ENCODE measurements at regions not wholly inside any gene's neighbourhood (a gene's known extent, or its start where the extent isn't known, plus 50 kb on each side); places are given as distances from the start of the nearest gene placed in this dataset.
"Not testable (repeated sequence)": the region's sequence is repeated elsewhere in the genome, so short reads cannot be mapped to it uniquely, and the experiment has no call there.

GRCh38 chr15:39415634-39416033, 165.2 kb upstream of the THBS1 start:
- no peak for DNase-seq

GRCh38 chr15:39416258-39416657, 164.6 kb upstream of the THBS1 start:
- no peak for DNase-seq

GRCh38 chr15:39417366-39418134, 163.3 kb upstream of the THBS1 start:
- DNase-seq: no peak

- DNase-seq: no peak
Observed at GRCh38 chr15:39419651-39420050, 161.2 kb upstream of the THBS1 start.

GRCh38 chr15:39420123-39420852, 160.6 kb upstream of the THBS1 start:
- not testable (repeated sequence) for DNase-seq

GRCh38 chr15:39420853-39421192, 160.1 kb upstream of the THBS1 start:
- DNase-seq: not testable (repeated sequence)

GRCh38 chr15:39426552-39427532, 154.0 kb upstream of the THBS1 start:
- DNase-seq: peak; percentile 59

GRCh38 chr15:39427705-39428104, 153.2 kb upstream of the THBS1 start:
- DNase-seq: no peak

GRCh38 chr15:39429898-39430357, 151.0 kb upstream of the THBS1 start:
- DNase-seq: no peak

- no peak for DNase-seq
Observed at GRCh38 chr15:39430389-39430788, 150.5 kb upstream of the THBS1 start.

GRCh38 chr15:39431376-39431775, 149.5 kb upstream of the THBS1 start:
- no peak for DNase-seq

- DNase-seq: no peak
Observed at GRCh38 chr15:39432026-39432425, 148.9 kb upstream of the THBS1 start.

- no peak for DNase-seq
Observed at GRCh38 chr15:39432912-39433348, 147.9 kb upstream of the THBS1 start.

GRCh38 chr15:39433376-39433775, 147.5 kb upstream of the THBS1 start:
- no peak for DNase-seq

GRCh38 chr15:39434163-39434562, 146.7 kb upstream of the THBS1 start:
- no peak for DNase-seq

GRCh38 chr15:39434751-39435238, 146.1 kb upstream of the THBS1 start:
- DNase-seq: no peak

GRCh38 chr15:39435244-39435643, 145.6 kb upstream of the THBS1 start:
- no peak for DNase-seq

- no peak for DNase-seq
Observed at GRCh38 chr15:39438260-39438659, 142.6 kb upstream of the THBS1 start.

GRCh38 chr15:39438799-39439592, 141.9 kb upstream of the THBS1 start:
- no peak for DNase-seq

- no peak for DNase-seq
Observed at GRCh38 chr15:39442898-39443297, 138.0 kb upstream of the THBS1 start.

- no peak for DNase-seq
Observed at GRCh38 chr15:39443659-39444219, 137.1 kb upstream of the THBS1 start.
